Lung microvascular endothelial cell (primary cell): ENCODE measurements at regions not wholly inside any gene's neighbourhood (a gene's known extent, or its start where the extent isn't known, plus 50 kb on each side); places are given as distances from the start of the nearest gene placed in this dataset.
"Not testable (repeated sequence)": the region's sequence is repeated elsewhere in the genome, so short reads cannot be mapped to it uniquely, and the experiment has no call there.

Experiments used
- DNase-seq, 2 donors: peaks; one replicate each; pipeline versions ENCODE4 v3.0.0 to v3.0.0-alpha.2; 2010; ENCODE audit warnings: low read depth in 2 of 2

DNA sequence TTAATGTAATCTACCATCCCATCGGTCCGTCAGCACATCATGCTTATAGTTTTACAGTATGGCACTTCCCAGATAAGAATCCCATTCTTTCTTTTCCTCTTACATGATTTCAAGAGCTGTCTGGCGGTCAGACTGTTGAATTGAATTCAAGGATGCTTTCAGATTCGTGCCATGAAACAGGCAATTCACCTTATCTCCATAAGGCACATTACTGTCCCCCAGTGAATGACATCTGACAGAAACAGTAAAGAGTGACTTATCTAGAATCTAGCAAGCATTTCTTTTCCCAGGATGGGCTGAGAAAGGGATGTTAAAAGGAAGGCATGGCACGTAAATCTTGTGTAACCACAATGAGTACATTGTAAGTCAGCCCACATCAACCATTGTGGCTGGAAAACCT lies 61.1 kb upstream of the SEM1 start:
- DNase-seq = no peak

DNA sequence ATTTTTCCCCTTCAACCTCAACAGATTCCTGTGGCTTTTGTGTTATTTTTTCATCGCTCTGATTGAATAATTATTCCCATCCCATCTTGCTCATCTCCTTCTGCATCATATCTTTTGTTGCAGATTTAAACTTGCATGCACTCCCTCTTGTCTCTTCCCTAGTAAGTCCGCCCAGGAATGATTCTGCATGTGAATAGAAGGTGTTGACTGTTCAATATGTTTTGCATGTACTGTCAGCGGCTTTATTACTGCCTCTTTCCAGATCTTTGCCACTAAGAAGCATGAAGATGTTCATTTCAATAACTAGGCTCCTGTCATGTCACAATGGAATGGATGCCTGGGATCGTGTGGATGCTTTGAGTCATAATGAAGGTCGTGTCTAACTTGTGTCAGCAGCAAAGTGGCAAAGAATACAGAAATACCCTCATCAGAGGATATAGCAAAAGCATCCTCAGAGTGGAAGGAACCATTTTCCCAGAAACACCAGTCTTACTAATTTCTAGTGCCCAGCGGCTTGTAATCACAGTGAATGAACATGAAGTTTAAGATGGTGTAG lies 62.6 kb upstream of the SEM1 start:
- DNase-seq = no peak

DNA sequence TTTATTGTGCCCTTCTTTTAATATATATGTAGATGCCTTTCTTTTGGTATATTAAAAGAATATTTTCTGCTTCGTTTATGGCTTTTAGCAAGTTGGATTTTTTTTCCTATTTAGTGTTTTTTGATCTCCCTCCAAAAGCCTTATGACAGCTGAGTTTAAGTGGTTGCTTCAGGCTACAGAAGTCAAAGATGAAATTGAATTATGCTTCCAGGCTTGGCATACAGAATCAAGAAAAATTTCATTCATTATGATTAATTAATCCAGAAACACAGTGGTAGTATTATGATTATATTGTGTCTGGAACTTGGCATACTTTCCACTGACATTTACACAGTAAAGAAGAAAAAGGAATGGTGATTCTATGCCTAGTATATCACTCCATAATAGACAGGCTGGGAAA lies 63.8 kb upstream of the SEM1 start:
- DNase-seq = no peak

DNA sequence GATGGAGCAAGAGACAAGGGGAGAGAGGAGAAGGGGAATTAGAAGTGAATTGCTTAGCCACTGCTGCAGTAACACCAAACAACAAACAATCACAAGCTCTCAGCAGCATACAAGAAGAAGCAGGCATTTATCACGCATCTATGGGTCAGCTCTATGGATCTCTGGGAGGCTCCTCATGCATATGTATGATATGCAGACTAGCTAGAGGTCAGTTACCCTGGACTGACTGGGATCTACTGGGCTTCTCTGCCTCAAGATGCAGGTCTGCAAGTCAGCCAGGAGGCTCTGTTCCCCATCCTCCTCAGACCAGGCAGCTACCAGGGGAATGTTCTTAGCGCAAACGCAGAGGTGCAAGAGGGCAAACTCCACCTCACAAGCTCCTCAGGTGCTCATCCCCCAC lies 64.7 kb upstream of the SEM1 start:
- no peak for DNase-seq

DNA sequence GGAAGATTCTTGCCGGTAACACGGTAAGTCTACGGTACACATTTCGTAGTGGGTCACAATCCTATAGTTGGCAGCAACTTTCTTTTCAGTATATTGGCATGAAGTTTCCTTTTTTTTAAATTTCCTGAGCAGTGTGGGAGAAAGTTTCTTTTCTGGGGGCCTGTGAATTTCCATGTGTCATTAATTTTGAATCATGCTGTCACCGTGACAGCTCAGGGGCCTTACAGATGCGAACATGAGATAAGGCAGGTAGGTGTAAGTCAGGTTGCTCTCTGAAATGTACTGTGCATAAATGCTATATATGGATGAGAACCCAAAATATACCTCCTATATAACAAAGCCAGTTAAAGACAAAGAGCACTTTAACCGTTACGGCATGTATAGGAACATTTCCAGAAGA lies 65.4 kb upstream of the SEM1 start:
- DNase-seq = no peak

- no peak for DNase-seq
Observed at GRCh38 chr7:96778263-96778662, 68.6 kb upstream of the SEM1 start.

DNA sequence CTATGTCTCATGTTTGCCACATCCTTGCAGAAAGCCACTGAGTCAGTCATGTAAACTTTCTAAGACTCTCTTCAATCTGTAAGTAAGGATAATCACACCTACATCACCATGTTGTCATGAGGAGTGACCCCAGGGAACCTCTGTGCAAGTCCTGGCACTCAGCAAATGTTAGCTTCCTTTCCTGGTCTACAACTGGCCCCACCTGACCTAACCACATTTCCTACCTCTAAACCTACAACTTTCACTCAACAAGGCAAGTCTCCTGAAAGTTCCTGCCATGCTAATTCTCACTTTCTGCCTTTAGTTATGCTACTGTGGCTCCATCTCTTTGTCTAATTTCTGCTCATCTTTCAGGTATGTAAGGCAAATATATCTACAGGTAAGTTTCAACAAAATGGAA lies 72.3 kb upstream of the SEM1 start:
- DNase-seq = no peak

GRCh38 chr7:96782686-96783298 lies 73.1 kb upstream of the SEM1 start:
- not testable (repeated sequence) for DNase-seq

DNA sequence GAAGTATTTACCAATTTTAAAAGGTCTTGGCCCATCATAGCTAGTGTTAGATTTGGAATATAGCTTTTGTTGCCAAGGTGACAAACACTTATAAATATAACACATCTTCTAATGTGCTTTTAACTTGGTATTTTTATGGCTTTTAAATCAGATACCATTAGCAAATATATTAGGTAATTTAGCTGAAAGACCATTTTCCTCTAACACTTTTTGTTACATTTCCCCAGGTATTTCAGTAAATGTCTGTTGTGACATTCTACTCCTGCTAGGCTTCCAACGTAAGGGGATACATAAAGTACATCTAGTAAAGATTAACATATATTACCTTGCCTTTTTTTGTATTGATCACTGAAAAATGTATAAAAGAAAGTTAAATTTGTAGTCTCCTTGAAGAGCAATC lies 75.0 kb upstream of the SEM1 start:
- DNase-seq = no peak

GRCh38 chr7:96786261-96786997 lies 76.8 kb upstream of the SEM1 start:
- peak in 1 of 2 donors; percentile 7 for DNase-seq

DNA sequence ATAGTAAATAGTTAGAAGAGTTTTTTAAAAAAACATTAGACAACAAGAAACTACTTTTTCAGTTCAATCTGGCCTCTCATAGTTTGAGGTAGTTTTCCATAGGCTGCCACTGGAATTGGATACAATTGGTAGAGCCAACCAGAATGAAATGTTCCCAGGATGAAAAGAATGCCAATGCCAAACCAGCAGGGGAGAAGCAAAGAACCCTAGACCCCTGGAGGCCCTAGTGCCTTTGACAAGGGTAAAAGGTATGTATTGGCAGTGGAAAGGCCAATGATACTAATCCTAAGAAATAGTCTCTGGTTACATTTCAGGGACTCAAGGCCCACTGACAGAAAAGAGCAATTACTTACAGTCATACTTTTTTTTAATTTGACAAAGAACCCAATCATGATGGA lies 77.4 kb upstream of the SEM1 start:
- DNase-seq = no peak

GRCh38 chr7:96789914-96790313 lies 80.3 kb upstream of the SEM1 start:
- no peak for DNase-seq

DNA sequence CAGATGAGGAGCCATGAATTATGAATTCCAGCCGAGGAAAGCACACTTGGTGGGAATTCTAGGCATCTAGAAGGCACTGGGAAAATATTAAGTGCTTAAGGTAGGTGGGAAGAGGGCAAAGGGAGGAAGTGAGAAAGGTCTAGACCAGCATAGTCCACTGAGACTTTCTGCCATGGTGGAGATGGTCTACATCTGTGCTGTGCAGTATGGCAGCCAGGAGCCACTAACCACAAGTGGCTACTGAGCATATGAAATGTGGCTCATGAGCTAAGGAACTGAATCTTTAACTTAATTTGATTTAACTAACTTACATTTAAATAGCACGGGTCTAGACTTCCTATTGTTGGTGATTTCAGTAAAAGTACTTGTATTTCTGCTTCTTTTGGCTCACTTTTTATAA lies 82.5 kb upstream of the SEM1 start:
- no peak for DNase-seq

DNA sequence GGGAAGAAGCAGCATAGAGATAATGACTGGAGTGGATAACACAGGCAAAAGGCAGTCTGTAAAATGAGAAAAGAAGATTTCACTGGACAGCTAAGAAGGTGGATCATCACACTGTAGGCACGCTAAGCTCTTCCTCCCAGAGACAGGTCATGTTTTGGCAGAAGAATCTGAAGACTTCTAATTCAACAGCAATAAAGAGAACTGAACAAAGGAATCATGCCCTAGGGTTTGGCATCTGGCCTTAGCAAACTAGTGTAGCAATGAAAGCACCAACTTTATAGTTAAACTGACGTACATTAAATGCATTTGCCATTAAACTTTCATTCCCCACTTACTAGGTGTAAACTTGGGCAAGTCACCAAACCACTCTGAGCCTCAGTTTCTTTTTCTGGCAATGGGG lies 84.4 kb upstream of the SEM1 start:
- no peak for DNase-seq

- DNase-seq = no peak
Observed at GRCh38 chr7:96800122-96800521, 90.5 kb upstream of the SEM1 start.

GRCh38 chr7:96800824-96801223 lies 91.2 kb upstream of the SEM1 start:
- DNase-seq = peak in 1 of 2 donors; percentile 9

- DNase-seq = no peak
Observed at GRCh38 chr7:96819111-96819700, 109.6 kb upstream of the SEM1 start.

GRCh38 chr7:96821131-96821530 lies 111.5 kb upstream of the SEM1 start:
- DNase-seq = not testable (repeated sequence)

DNA sequence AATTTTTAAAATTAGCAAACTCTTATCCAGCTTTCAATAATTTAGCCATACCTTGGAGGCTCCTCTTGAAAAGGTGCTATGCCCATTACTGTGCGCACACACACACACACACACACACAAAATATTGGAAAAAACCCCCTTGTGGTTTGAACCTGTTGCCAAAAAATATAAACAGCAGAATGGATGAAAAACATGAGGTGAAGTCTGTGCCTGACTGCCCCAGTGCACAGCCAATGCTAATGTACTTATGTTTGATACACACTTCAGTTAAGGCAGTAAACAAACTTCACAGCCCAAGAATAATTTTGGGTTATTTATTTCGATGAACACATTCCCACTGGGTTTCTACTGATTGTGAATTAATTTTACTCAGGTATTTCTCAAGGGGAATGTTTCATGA lies 113.2 kb upstream of the SEM1 start:
- no peak for DNase-seq

DNA sequence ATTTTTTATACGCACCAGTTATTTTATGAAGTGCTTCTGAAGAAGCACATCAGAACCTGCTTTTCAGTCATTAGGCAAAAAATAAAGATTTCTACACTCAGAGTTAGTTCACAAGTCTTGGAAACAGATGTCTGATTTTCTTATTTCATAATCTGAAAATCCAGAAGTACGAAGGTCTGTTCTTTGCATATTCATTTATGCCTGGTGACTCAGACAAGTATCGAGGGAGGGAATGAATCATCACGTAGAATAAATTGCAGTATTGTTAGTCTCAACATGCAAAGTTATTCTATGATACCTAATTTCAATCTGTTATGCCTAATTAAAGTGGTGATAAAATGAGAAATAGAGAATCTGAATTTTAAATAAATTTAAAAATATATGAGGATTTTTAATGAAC lies 113.6 kb upstream of the SEM1 start:
- no peak for DNase-seq

DNA sequence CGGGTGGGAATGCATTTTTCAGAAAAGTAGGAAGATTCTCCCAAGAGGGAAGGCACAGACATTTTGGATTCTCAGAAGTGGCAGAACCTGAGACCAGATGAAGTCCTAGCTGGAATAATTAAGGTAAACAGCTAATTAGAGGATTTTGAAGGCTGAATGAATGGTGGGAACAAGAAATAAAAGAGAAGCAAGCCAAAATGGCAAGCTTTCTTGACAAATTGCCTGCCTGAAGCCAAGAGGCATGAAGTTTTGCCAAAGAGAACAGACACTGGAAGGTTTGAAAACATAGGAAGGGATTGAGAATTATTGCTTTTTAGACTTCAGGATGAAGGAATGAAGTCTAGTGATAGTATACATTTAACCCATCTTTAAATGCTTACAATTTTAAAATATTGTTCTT lies 115.0 kb upstream of the SEM1 start:
- DNase-seq = no peak

- no peak for DNase-seq
Observed at GRCh38 chr7:96825285-96825684, 115.6 kb upstream of the SEM1 start.

GRCh38 chr7:96826089-96826488 lies 116.4 kb upstream of the SEM1 start:
- DNase-seq = no peak
